Spleen (tissue), 11 donors: ENCODE measurements at regions not wholly inside any gene's neighbourhood (a gene's known extent, or its start where the extent isn't known, plus 50 kb on each side); places are given as distances from the start of the nearest gene placed in this dataset.

Experiments used
- DNase-seq: peaks from one replicate; pipeline ENCODE4 v3.0.0-alpha.2; 2020
- H3K27ac ChIP-seq, 8 donors: fragments of 200-600 bp; sonication (generic) in 7 of 8; 1 replicate in 4 of 8; 2 replicates in 4 of 8; pipeline versions ENCODE4 v1.5.0 to v1.8.0; 2016 to 2021; ENCODE audit warnings: inconsistent platforms in 4 of 8, mild to moderate bottlenecking in 4 of 8, moderate library complexity in 1 of 8
- H3K27me3 ChIP-seq, 7 donors: fragments of 200-600 bp; sonication (generic) in 6 of 7; replicated peaks in 1 of 7; 1 replicate in 4 of 7; 2 replicates in 3 of 7; pipeline versions ENCODE4 v1.5.0 to v1.8.0; 2016 to 2021; ENCODE audit warnings: inconsistent platforms in 3 of 7, mild to moderate bottlenecking in 1 of 7
- H3K36me3 ChIP-seq, 6 donors: fragments of 200-600 bp; sonication (generic) in 5 of 6; 1 replicate in 4 of 6; 2 replicates in 2 of 6; pipeline versions ENCODE4 v1.5.0 to v1.8.0; 2016 to 2021; ENCODE audit warnings: inconsistent platforms in 2 of 6
- H3K4me1 ChIP-seq, 6 donors: fragments of 200-600 bp; sonication (generic) in 5 of 6; 1 replicate in 3 of 6; 2 replicates in 3 of 6; pipeline versions ENCODE4 v1.5.0 to v1.8.0; 2016 to 2021; ENCODE audit warnings: inconsistent platforms in 3 of 6
- H3K4me3 ChIP-seq, 8 donors: fragments of 200-600 bp; sonication (generic) in 7 of 8; 1 replicate in 4 of 8; 2 replicates in 4 of 8; pipeline versions ENCODE4 v1.5.0 to v1.8.0; 2016 to 2021; ENCODE audit warnings: inconsistent platforms in 4 of 8, mild to moderate bottlenecking in 4 of 8, moderate library complexity in 2 of 8
- H3K9me3 ChIP-seq, 8 donors: fragments of 200-600 bp; sonication (generic) in 7 of 8; 1 replicate in 4 of 8; 2 replicates in 4 of 8; pipeline versions ENCODE4 v1.5.0 to v1.8.0; 2016 to 2021; ENCODE audit warnings: inconsistent platforms in 4 of 8
- CTCF ChIP-seq, 11 experiments: fragments of 200-600 bp in 7 of 11; fragments of 450-650 bp in 4 of 11; sonication (generic) in 4 of 11; IDR thresholded peaks in 8 of 11; conservative IDR thresholded peaks in 3 of 11; 1 replicate in 7 of 11; 2 replicates in 4 of 11; pipeline versions ENCODE4 v1.4.0 to v1.8.0; 2016 to 2021; ENCODE audit warnings: antibody characterized with exemption in 11 of 11, inconsistent platforms in 4 of 11, mild to moderate bottlenecking in 1 of 11
- POLR2A ChIP-seq, 3 donors: fragments of 450-650 bp; IDR thresholded peaks; one replicate each; pipeline ENCODE4 v1.5.1; 2017; ENCODE audit warnings: antibody characterized with exemption in 3 of 3, mild to moderate bottlenecking in 1 of 3
- POLR2AphosphoS5 ChIP-seq, 3 donors: sonication (generic); formaldehyde crosslinking; IDR thresholded peaks; one replicate each; pipeline ENCODE4 v1.5.1; 2017; ENCODE audit warnings: antibody characterized with exemption in 3 of 3
- WGBS, 5 donors: extraction: QIAGEN DNeasy Blood & Tissue Kit in 3 of 5; methylation state at CpG; one replicate each; pipeline versions ENCODE4 v1.1.5 to v1.1.7; 2013 to 2018; 5-methylcytosine and 5-hydroxymethylcytosine counted together
- intact Hi-C: fragments of 100-400 bp; cut with DNase I; formaldehyde crosslinking; loops from one replicate; pipeline ENCODE4 v1.15.0; 2023; ENCODE audit warnings: low total_unique reads
- donor health status: healthy with polysubstance abuse.
- donor health status: DM: no; HTN: no; CAD: no; lungs with moderate emphysema.
- donor health status: DM: no; HTN: no; CAD: no.
- donor health status: Bipolar disorder and iron deficiency.
- donor health status: healthy.
- donor health status: DM: no; HTN: no; CAD: no.
- donor health status: DM: yes; HTN: yes; CAD: no.

DNA sequence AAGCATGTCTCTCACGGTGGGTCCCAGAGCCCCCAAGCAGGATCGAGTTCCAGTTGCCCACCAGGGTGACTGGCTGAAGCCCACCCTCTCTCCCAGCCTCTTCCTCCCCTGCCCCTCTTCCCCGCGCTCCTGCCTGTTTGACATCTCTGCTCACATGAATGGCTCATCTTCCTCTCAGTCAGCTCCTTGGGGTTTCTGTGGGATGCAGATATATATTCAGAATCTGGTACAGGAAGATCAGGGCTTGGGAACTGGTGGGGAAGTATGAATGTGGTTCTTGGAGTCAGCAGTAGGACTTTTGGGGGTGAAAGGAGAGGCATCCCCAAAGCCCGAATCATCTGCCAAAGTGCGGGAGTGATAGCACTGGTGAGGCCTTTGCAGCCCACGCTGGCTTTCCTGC lies 158.9 kb upstream of the CIBAR2 start:
- Histone ChIP-seq H3K4me3 (no peak overlapping the region), H3K27me3 (no peaks in the 10 kb centered on the region), H3K27ac (no peak overlapping the region), H3K4me1 (peaks cover 0 to 18% (median 3%) of the 10 kb centered on the region in 6 donors), H3K36me3 (no peaks in the 10 kb centered on the region), H3K9me3 (no peaks in the 10 kb centered on the region)
- intact Hi-C loops = no loop called here
- no peak for DNase-seq
- TF ChIP-seq POLR2A (IDR thresholded peaks at IDR 0.05) (no peak), POLR2AphosphoS5 (IDR thresholded peaks at IDR 0.05) (no peak), CTCF (IDR thresholded peaks at IDR 0.05 in 8 of 11, conservative IDR thresholded peaks at IDR 0.05 in 3 of 11) (no peak)
- WGBS, 5 donors = 87 to 93% (median 90%) methylated on average over 7 of the region's 7 CpGs

DNA sequence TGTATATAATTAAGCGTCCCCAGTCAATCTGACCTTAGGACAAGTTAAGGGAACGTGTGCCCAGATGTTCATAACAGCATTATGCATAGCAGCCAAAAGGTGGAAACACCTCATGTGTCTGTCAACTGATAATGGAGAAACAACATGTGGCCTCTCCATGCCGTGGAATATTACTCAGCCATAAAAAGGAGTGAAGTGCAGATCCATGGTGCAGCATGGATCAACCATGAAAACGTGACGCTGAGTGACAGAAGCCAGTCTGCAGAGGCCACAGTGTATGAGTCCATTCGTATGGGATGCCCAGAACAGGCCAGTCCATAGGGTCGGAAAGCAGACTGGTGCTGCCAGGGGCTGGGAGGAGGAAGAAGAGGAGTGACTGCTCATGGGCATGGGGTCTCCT lies 161.0 kb upstream of the CIBAR2 start:
- no peak for TF ChIP-seq POLR2AphosphoS5 (IDR thresholded peaks at IDR 0.05)
- TF ChIP-seq POLR2A (IDR thresholded peaks at IDR 0.05) = no peak
- TF ChIP-seq CTCF (IDR thresholded peaks at IDR 0.05 in 8 of 11, conservative IDR thresholded peaks at IDR 0.05 in 3 of 11) = no peak
- Histone ChIP-seq H3K27ac (no peak overlapping the region), H3K9me3 (no peaks in the 10 kb centered on the region), H3K36me3 (no peaks in the 10 kb centered on the region), H3K27me3 (no peaks in the 10 kb centered on the region), H3K4me3 (no peak overlapping the region), H3K4me1 (peaks cover 0 to 11% (median under 1%) of the 10 kb centered on the region in 6 donors)
- no peak for DNase-seq
- WGBS, 5 donors = 90 to 96% (median 92%) methylated on average over 7 of the region's 7 CpGs
- intact Hi-C loops = no loop called here

DNA sequence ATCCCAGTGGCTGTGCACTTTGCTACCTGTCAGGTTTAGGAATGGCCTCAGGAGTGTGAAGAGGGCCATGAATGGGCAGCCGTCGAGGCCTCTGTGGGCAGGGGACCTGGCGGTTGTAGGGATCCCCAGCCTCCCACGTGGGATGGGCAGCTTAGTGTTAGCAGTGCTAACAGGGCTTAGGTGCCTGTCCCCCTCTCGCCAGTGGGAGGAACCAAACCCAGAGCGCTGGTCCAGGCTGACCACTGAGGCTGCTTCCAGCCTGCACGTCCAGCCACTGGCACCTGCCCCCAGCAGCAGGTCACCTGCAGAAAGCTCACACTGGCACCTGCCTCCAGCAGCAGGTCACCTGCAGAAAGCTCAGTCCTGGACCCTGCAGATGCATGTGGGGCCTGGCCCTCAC lies 162.2 kb upstream of the CIBAR2 start:
- H3K36me3 ChIP-seq = no peaks in the 10 kb centered on the region

DNA sequence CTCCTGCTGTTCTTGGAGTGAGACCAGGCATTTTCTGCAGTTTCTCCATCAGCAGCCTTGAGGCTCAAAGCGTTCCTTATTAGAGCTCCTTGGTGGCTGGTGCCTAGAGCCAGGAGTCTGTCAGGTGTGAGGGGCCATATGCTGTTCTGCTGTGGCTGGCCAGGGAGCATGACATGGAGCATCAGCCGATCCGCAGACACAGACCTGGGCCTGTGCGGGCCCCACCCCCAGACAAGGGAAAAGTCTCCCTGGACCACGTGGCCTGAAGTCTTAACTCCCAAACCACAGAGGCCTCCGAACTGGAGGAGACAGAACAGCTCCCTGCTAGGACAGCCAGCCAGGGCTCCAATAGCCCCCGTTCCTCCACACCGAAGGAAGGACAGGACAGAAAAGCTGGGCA lies 162.7 kb upstream of the CIBAR2 start:
- Histone ChIP-seq H3K4me1 (peaks cover 0 to 27% (median 14%) of the 10 kb centered on the region in 6 donors), H3K27me3 (no peaks in the 10 kb centered on the region), H3K9me3 (no peaks in the 10 kb centered on the region), H3K27ac (no peak overlapping the region), H3K36me3 (no peaks in the 10 kb centered on the region), H3K4me3 (no peak overlapping the region)
- TF ChIP-seq CTCF (IDR thresholded peaks at IDR 0.05 in 8 of 11, conservative IDR thresholded peaks at IDR 0.05 in 3 of 11) (no peak), POLR2A (IDR thresholded peaks at IDR 0.05) (no peak), POLR2AphosphoS5 (IDR thresholded peaks at IDR 0.05) (no peak)
- no peak for DNase-seq
- 64 to 92% (median 89%) methylated on average over 8 of the region's 8 CpGs for WGBS, 5 donors
- intact Hi-C loops = no loop called here

More for the DNA sequence above, 162.2 kb upstream of the CIBAR2 start:
- intact Hi-C loops = no loop called here
- 72 to 92% (median 88%) methylated on average over 6 to 7 of the region's 7 CpGs for WGBS, 5 donors
- H3K27ac ChIP-seq = no peak overlapping the region
- H3K27me3 ChIP-seq = no peaks in the 10 kb centered on the region
- H3K4me3 ChIP-seq = no peak overlapping the region
- H3K4me1 ChIP-seq = peaks cover 0 to 23% (median 11%) of the 10 kb centered on the region in 6 donors
- H3K9me3 ChIP-seq = no peaks in the 10 kb centered on the region
- TF ChIP-seq POLR2AphosphoS5 (IDR thresholded peaks at IDR 0.05) (no peak), CTCF (IDR thresholded peaks at IDR 0.05 in 8 of 11, conservative IDR thresholded peaks at IDR 0.05 in 3 of 11) (no peak), POLR2A (IDR thresholded peaks at IDR 0.05) (no peak)
- no peak for DNase-seq
